HG03039 (cell line): ENCODE measurements at regions not wholly inside any gene's neighbourhood (a gene's known extent, or its start where the extent isn't known, plus 50 kb on each side); places are given as distances from the start of the nearest gene placed in this dataset.

ENCODE experiments used
- ATAC-seq: cut with Tn5 transposase; IDR thresholded peaks from one replicate; pipeline ENCODE4 v1.9.1; 2021; ENCODE audit warnings: mild to moderate bottlenecking, moderate library complexity; ENCODE audit not compliant: unreplicated experiment

DNA sequence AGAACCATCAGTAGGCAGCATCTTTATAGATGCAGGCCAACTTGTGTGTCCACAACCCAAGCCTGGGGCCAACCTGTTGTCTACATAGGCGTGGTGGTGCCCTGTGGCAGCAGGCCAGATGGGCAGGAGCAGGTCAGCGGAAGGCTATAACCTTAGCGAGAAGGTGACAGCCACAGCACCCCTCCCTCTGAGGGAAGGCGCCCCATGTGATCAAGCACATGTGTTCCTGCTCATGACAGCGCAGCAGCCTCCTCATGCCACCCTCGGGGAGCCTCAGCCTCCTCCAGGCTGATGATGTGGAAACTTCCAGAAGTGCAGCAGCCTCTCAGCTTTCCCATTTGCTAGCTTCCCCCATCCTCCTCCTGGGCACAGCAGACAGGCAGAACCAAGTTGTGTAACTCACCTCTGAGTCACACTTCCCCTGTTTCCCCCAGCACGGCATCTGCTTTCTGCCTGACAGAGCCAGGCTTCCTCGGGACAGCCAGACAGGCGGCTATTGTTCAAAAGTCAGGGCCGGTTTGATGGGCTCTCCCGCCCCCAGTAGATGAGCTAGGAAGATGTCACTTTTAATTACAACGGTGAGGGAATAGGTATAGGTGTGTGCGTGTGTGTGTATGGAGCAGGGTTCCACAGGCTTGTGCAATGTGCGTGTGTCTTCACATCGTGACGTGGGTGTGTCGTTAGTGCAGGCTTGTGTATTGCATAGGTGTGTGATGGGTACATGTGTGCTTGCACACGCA lies 312.0 kb upstream of the ZMIZ1 start:
- ATAC-seq: no peak

DNA sequence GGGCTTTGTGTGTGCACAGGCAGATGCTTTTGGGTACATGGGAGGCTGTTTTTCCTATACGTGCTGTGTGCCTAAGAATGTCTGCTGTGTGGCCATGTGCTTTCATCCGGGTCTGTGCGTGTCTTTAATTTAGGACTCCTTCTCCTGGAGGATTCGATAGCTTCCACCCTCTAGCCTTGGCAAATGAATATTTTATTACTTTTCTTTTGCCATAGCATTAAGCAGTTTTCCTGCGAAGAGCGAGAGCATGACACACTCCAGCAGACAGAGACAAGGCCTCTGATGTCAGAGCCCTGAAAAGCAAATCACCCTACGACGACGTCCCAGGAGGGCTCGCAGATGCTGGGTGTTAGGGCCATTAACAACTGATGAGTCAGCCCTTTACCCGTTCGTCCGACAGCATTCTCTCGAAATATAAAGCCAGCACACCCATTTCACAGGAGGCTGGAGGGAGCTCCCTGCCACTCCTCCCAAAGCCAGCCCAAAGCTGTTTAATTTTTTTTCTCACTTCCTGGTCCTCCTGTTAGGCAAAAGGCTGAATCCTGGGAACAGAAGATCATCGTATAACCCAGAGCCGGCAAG lies 311.3 kb upstream of the ZMIZ1 start:
- no peak for ATAC-seq

DNA sequence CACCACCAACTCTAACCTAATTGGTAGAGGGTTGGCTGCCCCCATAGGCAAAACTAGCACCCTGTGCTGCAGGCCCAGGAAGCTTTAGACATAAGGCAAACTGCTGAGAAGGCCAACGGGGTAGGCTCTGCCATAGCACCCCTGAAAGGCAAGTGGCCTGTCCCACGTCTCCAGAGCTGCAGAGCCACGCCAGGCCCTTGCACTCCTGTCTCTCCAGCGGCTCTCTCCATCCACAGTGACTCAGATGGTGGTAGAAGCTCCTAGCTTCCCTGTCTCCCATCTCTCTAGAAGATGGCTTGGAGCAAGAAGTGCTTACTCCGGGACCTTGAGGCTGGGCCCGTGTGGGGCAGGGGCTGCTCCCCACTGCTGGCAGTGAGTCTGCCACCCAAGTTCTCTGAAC lies 310.6 kb upstream of the ZMIZ1 start:
- ATAC-seq: no peak

DNA sequence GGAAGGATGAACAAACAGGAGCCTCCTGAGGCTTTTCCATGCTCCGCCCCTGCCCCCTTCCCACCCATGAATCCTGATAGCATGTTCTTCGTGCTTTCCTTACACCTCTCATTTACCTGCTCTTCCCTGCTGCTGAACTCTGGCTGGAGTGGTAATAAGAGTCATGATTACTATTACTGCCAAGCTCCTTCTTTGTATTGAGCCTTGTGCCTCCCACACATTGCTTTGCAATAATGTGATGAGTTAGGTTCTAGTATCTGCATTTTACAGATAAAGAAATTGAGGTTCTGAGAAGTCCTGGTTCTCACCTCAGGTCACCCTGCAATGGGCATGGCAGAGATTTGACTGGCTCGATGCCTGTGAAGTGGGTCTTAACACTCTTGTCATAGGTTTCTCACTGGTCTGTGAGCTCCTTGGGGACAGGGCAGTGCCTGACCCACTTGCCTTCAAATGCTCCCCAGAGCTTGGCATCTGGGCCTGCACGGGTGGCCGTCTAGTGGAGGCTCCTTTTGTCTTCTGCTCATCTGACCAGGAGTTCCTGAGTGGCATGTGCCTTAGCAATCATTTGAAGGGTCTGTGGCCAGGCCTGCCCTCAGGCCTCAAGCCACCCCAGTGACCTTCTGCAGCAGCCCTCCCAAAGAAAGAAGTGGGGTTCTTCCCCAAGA lies 309.2 kb upstream of the ZMIZ1 start:
- ATAC-seq: no peak

DNA sequence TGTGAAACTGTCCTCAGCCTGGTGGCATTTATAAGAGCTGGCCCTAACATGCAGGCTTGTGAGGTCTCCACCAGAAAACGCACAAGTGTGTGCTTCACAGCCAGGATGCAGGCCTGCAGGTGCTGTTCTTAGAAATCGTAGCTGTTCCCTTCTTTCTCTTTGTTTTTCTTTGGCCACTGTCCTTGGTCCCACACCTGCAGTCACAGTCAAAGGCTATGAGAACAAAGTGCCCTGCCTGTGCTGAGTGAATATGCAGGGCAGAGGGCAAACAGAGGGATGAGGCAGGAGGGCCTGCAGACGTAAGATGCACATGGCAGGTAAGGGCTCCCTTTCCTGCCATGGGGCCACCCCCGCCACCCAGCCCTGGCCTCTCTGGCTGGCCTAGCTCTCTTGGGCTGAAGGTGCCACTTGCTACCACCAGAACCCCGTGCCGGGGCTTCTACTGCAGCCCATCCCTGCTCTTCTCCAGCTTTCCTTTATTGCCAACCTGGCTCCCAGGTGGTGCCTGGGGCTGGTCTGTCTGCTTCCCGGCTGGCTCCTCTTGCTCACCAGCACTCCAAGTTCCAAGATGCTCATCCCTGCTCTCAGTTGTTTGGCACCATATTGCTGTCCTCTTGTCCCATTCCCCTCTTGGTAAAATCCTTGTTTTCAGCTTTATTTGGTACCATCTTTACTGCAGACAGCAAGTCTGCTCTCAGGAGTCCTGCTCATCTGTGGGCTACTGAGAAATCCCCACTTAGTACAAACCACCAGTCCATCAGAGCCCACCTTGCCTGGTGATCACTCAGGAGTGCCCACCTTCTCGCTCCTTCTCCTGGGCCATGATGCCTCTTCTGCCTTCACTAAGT lies 308.1 kb upstream of the ZMIZ1 start:
- no peak for ATAC-seq

DNA sequence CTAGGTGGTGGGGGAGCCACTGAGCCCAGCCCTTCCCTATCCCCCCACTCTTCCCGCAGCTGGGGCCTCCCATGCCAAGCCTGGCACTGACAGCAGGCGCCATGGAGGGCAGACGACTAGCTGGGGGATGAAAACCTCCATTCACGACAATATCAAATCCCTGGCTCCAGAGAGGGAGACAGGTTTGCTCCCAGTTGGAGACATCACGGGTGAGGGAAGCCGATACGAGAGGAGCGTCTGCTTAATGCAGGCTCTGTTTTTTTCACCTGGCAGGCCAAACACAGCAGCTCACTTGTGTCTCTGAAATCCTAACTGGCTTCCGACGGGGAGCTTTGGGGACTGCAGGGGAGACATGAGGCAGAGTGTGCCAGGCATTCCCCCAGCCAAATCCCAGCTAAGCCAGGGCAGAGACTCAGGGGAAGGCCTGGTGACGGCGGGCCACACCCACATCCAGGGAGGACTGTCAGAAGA lies 307.4 kb upstream of the ZMIZ1 start:
- ATAC-seq: no peak

DNA sequence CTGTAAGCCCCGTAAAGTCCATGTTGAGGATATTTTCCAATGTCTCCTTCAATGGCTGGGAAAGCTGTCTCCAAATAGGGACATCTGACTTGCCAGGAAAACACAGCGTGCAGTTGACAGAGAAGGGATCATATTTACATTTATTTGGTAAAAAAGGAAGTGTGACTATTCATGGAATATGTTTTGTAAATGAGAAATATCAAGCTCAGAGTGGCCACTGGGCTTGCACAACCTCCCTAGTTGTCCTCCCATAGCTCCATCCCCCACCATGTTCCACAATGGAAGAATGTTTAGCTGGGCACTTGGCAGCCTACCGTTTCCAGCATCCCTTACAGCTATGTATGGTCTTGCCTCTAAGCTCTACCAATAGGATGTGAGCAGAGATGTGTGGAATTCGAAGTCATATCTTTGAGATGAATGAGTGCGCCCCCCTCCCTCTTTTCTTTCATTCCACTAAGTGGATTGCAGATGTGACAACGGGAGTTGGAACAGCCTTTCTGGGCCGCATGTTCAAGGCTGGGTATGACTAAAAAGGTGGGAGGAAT lies 306.6 kb upstream of the ZMIZ1 start:
- no peak for ATAC-seq

DNA sequence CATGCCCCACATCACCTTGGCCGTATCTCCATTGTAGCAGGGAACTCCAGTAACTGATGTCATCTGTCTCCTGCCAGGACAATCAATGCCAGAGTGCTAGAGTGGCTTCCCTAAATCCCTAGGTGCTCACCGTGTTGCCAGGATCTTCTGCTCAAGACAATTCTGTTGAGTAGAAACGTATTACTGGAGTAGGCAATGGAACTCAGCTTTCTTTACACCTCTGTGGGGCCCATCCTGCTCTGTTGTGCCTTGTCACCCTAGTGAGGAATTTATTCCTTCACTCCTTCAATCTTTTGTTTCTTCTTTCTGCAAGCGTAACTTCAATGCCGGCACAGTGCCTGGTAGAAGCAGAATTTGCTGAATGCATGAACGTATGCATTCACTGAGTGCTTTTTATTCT lies 305.5 kb upstream of the ZMIZ1 start:
- no peak for ATAC-seq

DNA sequence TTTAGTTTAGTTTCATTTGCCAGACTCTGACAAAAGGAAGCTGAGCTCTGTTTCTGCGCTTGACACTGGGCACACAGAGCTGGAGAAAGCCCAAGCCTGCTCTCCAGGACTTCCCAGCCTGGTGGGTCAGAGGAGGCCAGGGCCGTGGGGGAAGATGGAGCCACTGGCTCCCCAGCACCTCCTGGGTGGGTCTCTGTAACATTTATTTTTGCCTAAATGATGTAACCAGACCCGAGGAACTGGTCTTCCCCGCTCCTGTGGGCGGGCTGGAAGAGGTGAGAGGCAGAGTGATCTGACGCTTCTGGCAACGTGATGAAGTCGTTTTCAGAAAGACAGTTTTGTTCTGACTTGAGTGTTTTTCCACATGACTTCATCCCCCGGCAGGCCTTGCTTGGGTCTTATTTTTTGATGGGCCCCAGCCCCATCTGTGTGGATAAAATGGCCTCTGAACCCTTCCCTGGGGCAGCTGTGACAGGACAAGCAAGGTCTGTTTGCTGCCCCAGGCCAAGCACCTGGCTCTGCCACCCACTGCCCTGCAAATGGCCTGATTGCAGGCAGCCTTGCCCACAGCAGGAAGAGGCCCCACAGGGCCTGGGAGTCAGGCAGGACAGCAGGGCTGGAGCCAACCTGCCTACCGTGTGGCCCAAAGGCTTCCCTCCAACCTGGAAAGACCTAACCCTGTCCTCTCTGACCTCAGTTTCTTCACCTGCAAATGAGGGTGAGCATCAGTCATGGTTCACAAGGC lies 304.9 kb upstream of the ZMIZ1 start:
- peak; percentile 63 for ATAC-seq

DNA sequence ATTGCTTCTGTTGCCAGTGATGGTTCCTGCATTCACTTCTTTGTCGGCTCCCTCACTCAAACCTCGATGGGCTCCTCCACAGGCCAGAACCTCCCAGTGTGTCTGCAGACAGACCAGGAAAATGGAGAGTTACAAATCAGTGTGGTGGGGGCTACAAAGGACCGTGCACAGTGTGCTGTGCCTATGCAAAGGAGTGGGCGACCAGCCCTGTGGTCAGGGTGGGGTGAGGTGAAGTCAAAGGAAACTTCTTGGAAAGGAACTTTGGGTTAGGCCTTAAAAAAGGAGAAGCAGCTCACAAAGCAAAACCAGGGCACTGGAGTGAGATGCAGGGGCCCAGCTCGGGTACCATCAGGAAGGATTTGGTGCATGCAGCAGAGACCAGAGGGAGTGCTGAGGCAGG lies 304.3 kb upstream of the ZMIZ1 start:
- no peak for ATAC-seq

DNA sequence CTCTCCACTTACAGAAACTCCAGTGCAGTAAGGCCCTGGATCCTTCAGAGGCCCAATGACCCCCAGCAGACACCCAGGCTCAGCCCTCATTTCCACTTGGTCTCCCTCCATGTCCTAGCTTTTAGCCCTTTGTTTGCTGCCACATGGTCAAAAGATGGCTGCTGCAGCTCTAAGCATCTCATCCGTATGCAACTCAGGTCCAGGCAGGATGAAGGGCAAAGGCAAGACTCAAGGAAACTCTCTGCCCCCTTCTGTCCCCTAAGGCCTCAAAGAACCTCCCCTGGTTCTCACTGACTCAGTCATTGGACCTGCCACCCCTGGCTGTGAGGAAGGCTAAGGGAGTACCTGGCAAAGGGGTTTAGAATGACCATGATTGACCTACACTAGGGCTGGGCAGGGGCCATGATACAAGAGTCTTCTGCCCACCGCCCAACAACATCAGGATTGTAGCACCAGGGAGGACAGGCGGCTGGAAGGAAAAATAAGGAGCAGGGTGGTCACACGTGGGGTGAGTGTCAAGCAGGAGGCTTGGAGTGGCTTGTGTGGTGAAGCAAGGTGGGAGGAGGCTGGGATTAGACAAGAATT lies 303.8 kb upstream of the ZMIZ1 start:
- no peak for ATAC-seq

DNA sequence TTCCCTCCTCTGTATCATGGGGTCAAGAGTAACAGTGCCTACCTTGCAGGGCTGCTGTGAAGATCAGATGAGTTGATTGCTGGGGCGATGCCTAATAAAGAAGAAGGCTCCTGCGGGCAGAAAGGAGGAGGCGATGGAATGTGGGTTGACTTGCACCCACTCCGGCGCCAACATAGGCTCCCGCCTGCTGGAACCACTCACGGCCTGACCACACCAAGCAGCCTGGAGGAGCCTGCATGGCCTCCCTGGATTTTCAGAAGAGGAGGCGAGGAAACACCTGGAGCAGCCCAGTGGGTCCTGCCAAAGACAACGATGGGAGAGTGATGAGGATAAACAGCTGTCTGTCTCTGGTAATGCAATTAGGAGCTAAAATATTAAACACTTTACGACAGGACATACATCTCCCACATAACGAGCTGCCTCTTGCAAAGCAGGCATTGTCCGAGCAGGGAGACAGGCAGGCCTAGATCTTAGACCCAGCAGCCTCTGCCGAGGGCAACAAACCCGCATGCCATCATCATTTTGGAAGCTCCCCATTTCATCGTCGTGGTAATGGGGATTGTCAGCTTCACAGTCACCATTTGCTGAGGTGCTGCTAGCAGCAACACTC lies 302.9 kb upstream of the ZMIZ1 start:
- ATAC-seq: no peak

DNA sequence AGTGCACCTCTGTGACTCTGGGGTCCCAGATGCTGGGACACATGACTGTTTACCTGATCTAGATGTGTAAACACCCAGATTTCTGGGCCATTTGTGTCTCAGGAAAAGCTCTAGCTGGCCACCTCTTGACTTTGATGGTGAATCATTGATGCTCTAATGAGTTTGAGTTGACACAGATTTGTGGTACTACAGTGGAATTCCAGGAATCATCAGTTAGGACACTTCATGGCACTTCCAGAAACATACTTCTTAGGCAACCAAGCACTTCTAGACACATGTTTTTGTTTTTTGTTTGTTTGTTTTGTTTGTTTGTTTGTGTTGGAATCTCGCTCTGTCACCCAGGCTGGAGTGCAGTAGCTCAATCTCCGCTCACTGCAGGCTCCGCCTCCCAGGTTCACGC lies 302.2 kb upstream of the ZMIZ1 start:
- no peak for ATAC-seq

DNA sequence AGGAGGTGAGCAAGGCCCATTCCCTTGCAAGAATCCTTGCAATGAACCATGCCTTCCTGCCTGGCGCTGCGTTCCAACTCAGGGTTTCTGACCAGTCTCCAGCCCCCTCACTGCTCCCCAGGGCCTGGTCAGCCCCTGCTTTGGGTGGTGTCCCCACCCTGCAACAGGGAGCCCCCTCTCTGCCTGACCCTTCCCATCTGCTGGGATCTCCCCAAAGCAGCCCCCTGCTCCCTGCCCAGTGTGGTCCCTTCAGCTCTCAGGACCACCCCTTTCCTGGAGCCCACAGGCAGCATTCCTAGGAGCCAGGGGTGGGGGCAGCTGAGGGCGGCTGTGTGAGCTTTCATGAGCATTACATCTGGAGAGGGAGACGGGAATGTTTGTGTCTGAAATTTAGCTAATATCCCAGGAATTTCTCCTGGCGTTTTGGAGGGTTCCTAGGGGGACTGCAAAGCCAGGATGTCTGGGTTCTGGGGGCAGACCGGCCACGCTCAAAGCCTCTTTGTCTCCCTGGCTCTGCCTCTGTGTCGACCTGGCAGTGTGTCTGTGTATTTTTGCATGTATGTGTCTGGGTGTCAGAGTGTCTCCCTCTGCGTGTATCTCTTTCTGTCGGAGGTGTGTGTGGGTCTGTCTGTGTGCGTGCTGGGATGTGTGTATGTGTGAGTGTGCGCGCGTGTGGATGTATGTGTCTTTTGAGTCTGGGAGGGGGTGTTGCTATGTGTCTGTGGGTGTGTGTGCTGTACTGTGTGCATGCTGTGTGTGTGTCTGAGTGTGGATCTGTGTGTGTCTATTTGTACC lies 300.5 kb upstream of the ZMIZ1 start:
- ATAC-seq: no peak

DNA sequence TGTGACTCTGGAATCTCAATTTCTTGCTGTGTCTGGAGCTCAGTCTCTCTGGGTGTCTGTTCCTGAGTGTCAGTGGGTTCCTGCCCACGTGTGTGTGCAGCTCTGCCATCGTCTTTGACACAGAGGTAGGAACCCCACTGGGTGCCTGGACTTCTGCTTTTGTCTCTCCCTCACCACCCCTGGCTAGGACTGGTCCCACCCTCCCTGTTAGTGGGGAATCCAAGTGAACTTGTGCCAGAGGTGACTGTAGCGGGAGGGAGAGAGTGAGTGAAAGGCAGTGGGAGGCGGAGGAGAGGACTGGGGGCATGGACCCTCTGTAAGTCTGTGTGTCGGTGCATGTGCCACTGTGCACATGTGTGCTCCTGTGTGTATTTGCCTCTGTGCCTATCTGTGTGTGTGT lies 299.9 kb upstream of the ZMIZ1 start:
- no peak for ATAC-seq

DNA sequence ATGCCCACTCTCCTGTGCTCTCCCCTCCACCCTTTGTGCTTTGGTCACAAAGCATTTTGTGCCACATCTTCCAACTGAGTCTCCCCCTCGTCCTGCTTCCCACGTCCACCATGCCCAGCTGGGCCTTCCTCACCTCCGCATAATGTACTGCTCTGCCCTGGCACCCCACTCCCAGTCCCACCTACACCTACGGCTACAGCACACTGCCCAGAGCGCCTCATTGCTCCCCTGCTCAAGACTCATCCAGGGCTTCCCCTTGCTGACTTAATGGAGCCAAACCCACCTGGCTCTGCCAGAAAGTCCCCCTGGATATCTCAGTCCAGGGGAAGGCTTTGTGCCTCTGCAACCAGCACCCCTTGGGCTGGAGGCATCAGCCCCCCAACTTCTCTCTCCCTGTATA lies 299.2 kb upstream of the ZMIZ1 start:
- no peak for ATAC-seq

DNA sequence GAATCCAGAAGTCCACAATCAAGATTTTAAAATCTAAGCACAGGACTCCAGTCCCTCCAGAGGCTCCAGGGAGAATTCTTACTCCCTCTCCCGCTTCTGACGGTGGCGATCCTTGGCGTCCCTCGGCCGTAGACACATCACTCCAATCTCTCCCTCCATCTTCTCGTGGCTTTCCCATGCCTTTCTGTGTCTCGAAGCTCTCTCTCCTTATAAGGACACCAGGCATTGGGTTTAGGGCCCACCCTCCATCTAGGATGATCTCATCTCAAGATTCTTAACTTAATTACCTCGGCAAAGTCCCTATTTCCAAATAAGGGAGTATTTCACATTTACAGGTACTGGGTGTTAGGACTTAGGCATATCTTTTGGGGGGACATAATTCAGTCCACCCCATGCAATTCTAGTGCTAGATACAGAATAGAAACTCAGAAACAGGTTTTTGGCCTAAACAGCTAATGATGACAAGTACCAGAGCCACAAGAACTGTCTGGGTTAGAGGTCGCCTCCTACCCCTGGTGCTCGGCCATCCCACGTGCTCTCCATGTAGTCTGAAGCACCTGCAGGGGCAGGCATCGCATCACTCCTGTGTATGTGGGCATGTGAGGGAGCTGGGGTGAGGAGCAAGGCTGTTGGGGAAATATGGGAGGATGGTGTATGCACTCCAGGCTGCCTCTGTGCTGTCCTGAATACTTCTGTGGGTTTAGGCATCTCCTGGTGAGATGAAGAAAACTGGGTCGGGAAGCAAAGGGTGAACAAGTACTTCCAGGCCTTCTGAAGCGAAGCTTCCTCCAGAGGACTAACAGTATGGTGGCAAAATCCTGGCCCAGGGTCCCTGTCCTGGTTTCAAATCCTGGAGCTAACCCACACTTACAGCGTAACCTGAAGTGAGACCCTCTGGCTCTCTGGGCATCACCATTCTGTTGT lies 298.3 kb upstream of the ZMIZ1 start:
- no peak for ATAC-seq

DNA sequence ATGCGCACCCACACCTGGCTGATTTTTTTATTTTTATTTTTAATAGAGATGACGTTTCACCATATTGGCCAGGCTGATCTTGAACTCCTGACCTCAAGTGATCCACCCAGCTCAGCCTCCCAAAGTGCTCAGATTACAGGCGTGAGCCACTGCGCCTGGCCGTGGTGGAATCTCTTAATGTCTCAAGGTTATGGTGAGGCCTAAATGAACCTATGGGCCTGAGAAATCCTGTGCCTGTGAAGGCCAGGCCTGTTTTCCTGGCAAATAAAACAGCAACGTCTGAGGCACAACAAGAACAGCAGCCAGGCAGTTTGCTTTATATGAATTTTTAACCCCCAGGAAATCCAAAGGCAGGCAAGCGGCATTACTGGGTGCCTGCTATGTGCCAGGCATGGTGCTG lies 297.5 kb upstream of the ZMIZ1 start:
- no peak for ATAC-seq
